G401.6 (cell line): ENCODE measurements at regions not wholly inside any gene's neighbourhood (a gene's known extent, or its start where the extent isn't known, plus 50 kb on each side); places are given as distances from the start of the nearest gene placed in this dataset.

Experiments
- FAIRE-seq: peaks from 2 replicates; lab custom pipeline; 2012; peaks lifted over from hg19 to GRCh38; lab: Jason Lieb, UNC

DNA sequence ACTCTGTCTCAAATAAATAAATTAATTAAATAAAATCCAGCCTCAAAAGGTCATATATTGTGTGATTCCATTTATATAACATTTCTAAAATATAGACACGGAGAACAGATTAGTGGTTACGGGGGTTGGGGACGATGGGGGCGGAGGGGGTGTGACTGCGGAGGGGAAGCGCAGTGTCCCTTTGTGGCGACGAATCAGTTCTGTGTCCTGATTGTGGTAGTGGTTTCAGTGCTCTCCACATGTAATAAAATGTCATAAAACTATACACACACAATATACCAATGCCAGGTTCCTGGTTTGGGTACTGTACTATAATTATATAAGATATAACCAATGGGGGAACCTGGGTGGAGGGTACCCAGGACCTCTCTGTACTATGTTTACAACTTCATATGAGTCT lies 186.4 kb downstream of the ANAPC1 start:
- FAIRE-seq = no peak

DNA sequence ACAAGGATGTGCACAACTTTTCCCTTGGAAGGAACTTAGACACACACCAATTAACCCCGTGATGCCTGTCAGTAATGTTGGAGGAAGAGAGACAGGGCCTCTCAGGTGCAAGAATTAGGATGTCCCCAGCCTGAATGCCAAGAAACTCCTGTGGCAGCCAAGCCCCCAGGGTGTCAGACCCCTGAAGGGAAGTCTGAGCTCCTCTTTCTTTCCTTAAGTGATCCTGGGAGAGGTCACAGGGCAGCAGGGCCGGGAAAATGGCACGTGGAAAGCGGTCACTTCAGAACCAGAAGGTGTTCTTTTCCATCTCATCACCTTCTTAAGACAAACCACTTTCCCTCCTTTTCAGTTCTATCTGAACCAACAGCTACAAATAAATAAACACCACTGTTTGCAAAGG lies 185.9 kb downstream of the ANAPC1 start:
- no peak for FAIRE-seq

DNA sequence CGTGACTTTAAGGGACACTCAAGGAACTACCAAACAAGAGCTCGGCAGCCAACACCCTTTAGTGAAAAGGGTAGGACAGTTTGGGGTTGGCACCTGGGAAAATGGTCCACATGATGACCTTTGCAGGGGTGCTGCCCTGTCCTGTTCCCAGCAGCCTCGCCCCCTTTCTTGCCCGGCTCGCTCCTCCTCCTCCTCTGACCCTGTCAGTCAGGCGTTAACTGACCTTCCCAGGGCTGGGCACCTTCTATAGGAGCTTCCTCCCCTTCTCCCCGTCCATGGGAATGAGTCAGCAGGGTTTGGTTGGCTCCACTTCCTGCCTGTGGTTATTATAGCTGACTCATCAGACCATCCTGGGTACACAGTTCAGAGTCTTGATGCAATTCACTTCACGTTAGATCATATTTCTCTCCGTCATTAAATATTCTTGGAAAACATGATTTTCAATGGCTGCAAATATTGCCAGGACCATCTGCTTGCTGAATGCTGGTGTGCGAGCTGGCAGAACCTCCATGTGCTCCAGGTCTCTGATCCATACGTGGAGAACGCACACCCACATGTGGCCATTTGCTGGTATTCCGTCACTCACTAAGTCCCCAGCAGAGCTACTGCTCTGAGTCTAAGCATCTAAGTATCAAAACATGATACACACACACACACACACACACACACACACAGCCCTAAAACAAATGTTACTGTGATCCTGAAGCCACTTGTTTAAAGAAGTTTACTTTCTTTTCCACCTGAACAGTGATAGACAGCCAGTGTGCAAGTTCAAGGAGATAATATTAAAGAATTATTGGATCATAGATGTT lies 185.0 kb downstream of the ANAPC1 start:
- no peak for FAIRE-seq

DNA sequence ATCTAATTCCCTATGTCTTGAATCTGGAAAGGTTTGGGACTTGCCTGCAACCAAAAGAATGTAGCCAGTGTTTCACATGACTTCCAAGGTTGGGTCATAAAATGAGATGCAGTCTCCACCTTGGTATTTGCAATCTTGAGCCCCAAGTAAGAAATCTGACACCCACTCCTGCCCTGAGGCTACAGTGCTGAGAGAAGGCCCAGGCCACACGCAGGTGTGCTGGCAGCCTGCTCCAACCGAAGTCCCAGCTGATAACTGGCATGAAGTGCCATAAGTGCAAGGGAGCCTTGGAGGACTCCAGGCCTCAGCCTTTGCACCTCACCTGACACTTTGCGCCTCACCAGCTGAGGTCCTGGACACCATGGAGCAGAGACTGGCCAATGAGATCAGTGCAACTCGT lies 182.7 kb downstream of the ANAPC1 start:
- FAIRE-seq = no peak

DNA sequence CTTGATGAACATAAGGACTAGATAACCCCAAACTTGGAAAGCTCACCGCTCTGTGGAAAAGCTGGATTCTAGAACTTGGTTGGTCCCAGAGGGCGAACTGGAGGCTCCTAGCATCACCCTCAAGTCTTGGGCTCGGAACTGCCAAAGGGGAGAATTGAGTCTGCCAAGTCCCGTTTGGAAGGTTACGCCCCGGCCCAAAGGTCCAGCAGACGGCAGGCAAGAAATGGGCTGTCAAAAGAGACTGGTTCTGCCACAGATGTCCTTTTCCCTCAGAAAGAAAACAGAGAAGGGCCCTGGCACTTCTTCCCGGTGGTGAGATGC lies 182.2 kb downstream of the ANAPC1 start:
- no peak for FAIRE-seq

DNA sequence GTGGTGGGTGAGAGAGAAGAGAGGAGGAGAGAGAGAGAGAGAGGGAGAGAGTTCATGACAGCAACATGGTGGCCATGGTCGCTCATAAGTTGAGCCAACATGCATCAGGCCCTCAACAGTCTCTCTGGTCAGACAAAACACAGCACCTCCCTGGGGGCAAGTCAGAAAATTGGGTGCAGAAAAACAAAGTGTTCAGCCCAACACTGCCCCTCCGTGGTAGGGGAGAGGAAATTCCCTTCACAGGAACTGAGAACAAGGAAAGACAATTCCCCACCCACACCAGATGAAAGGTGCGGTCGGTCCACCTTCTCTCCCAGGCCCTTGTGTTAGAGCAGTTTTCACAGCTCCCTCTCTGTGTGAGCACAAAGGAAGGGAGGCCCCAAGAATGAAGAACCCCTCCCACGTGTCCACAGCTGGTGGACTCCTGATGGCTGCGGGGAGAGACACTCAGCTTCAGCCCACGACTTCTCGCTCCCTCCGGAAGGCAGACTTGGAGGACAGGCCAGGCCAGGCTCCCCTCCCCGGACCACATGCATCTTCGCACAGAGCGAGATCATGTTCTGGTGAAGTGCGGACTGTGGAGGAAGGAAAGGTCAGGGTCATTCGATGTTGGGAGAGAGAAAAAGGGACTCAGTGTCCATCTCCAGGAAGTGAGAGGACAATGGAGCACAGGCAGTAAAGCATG lies 181.7 kb downstream of the ANAPC1 start:
- FAIRE-seq = peak; percentile 40

DNA sequence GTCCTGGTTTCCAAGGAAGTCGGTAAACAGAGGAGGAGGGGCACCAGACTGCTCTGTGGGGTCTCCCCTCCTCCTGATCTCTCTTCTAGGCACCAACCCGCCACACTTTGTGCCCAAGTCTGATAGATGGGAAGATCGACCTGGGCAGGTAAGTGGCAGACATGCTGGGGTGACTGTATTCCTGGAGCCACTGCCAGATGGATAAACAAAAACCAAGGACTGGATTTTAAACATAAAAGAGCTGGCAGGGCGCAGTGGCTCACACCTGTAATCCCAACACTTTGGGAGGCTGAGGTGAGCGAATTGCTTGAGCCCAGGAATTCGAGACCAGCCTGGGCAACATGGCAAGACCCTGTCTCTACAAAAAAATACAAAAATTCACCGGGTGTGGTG lies 181.2 kb downstream of the ANAPC1 start:
- FAIRE-seq = no peak

DNA sequence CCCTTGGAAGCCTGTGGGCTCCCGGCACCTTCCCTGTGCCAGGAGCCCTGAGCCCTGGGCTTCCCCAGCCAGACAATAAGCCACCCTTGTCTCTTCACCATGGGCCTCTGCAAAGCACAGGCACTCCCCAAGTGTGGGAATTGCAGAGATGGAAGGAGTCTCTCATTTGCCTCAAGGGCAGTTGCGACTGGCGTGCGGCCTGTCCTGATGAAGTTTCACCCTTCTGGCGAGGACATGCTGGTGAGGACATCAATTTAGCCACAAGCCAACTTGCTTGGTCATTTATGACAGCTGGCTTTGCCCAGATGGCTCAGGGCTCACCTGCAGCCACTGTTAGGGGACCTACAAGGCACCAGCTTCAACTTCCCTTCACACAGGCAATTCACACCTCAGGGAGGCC lies 180.2 kb downstream of the ANAPC1 start:
- FAIRE-seq = no peak

DNA sequence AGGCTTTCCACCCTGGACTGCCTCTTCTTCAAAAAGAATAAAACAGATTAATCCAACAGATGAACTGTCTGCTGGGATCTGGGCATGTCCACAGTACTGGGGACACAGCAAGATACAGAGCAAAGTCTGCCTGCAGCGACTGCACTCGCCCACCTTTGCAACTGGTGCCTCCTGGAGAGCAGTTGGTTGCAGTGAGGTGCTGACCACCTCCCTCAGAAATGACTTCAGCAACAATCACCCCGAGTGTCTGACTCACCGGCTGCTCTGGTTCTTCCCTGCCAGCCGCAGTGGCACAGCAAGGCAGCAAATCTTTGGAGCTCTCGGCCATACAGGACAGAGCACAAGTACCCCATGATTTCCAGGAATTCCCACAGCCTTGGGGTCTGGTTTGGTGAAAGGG lies 179.7 kb downstream of the ANAPC1 start:
- FAIRE-seq = no peak

DNA sequence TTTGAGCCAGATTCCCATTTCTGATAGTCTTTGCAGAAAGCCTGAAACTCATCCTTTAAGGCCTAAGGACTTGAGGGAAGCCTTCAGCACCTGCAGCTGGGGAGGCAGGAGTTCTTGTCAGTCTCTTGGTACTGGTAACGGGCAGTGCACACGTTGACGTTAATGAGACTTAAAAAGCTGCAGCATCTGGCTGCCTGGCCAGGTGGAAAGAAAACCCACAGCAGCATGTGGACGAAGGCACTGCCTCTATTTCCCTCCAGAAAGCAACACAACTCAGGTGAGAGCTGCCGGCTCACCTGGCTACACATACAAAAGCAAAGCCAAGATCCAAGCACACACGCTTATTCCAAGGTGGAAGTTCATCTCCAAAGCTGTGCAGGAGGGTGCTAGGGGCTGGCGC lies 178.8 kb downstream of the ANAPC1 start:
- FAIRE-seq = no peak

DNA sequence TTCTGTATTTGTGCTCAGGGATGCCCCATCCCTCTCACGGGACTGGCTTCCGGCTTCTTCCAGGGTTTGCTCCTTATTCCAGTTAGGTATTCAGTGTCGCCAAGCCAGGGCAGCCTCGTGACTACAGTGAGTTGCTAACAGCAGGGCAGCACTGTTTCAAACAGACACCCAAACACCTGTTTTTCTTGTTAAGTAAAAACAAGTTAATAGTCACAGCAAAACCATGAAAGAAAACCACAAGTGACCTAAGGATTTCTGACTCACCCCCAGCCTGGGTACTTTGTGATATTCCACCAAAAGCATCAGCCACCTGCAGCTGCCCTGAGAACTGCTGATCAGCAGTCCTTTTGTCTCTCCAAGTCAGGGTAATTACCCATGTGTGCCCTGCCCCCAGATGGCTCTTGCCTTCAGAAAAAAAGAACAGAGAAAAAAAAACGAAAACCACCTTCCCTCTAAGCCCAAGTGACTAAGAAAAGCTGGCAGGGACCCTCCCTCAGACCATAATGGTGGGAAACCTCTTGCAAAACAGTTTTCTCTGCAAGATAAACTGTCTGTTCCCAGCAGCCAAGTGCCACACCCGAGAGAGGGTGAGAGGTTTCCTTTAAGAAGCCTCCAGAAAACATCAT lies 178.2 kb downstream of the ANAPC1 start:
- FAIRE-seq = no peak

DNA sequence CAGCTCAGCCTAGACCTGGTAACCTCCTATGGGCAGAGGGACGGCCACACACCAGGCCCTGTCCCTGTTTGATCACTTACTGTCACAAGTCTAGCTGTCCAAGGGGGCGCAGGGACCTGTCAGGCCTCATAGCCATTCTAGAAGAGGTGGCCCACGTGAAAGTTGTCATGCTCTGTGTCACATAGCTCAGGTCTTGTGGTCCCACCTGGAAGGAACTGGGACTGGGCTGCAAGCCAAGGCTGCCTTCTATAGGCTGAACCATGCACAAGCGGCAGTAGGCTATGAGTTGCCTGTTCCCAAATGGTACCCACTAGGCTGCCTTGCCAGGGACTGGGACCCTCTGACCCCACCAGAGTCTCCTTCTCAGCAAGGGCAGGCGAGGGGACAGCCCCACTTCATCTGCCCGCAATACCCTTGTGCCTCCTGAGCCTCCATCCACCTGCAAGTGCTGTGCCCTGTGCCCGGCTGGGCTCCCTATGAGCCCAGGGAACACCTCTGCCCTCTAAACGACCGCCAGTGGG lies 177.5 kb downstream of the ANAPC1 start:
- FAIRE-seq = no peak

DNA sequence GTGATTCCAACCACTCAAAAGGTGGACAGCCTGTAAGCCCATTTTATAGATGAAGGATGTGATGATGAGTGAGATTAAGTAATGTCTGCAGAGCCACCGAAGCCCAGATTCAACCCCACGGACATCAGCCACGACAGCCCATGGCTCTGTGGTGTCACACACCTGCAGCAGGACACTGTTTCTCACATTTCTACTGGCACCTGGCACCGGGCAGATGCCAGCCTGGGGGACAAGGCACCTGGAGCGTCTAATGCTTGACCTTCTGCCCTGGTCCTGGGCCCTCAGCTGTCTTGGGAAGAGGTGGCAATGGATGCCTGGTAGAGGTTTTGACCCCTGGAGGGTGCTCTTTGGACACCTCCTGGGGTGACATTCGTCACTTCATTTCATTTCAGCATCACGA lies 176.3 kb downstream of the ANAPC1 start:
- no peak for FAIRE-seq

DNA sequence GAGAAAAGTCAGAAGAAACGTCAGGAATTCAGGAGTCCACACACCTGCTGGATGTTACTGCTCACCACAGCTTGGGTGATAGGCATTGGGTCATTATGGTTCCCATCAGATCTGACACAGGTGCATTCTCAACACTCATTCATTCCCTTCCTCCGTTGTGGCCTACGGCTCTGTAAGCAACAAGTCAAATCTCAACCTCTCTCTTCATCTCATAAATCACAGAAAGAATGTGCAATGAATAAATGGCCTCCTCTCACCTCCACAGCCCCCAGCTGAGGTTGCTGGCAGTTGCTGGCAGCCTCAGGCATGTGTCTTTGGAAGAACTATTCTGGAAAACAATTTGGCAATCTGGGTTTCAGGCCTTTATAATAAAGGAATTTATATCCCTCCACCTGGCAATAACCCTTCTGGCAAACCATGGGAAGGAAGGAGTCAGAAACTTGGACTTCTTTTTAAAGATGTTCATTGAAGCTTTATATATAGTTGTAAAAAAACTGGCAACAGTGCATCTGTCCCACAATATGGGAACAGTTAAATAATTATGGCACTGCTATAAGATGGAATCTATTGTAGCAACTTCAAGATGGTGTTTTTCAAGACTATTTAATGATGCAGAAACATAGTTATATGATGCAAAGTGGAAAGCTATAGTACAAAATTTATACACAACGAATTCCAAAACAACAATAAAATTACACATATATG lies 175.4 kb downstream of the ANAPC1 start:
- no peak for FAIRE-seq

DNA sequence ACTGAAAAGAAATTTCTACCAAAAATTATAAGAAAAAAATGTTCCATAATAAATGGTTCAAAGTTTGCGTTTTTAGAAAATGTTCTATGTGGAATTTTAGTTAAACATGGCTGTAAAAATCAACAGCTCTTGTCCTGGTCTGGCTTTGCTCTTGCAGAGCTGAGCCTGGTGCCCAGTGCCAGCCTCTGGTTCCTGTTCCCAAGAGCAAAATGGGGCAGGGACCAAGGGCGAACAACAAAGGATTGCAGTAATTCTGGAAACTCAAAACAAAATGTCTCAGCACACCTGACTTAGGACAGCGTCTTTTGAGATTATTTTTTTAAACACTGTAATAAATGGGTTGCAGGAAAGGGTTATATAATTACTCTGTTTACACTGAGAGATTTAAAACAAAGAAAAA lies 174.7 kb downstream of the ANAPC1 start:
- FAIRE-seq = no peak

DNA sequence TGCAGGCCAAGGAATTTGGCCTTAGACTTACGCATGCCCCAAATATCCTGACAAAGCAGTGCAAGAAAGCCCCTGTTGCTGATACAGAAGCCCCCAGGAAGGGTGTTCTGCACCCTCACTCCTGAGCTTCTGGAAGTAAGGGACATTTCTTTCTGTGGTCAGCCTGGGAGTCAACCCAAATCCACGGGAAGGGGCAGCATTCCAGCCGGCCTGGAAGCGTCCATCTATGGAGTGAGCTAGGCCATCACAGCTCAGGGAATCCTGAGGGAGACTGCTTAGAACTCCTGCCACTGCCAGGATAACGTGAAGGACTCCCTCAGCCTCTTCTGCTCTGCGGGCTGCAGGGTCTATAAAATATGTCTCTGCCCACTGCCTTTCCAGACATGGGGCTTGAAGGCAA lies 173.9 kb downstream of the ANAPC1 start:
- FAIRE-seq = no peak

DNA sequence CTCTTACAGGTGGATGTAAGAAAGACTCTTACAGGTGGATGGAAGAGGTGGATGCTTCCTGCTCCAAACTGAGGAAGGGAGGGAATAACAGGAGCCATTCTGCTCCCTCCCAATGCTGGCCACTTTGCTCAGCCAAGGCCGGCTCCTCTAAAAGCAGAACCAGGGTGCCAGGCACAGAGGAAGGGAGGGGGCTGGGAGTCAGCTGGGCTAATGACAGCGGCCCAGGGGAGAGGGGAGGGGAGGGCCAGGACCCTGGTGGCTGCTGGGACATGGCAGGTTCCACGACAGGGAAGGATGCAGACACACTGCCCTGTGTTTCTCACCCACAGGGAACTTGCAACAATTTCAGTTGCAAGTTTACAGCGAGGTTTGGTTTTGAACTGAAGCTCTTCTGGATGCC lies 173.4 kb downstream of the ANAPC1 start:
- FAIRE-seq = no peak

DNA sequence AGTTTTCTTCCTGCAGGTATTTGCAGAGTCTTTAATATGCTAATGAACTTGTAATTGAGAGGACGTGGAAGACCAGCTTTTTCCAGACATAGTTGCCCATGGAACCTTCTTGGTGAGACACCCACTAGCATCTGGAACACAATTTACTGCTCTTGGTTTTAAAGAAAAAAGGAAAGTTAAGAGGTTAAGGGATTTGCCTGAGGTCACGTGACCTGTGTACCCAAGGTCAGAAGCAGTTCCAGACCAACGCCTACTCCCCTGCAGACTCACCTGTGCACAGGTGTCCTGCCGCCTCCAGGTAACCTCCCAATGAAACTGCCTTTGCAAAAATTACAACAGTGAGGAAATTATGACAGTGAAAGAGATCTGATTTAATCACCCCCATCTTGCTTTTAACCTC lies 172.7 kb downstream of the ANAPC1 start:
- FAIRE-seq = no peak

DNA sequence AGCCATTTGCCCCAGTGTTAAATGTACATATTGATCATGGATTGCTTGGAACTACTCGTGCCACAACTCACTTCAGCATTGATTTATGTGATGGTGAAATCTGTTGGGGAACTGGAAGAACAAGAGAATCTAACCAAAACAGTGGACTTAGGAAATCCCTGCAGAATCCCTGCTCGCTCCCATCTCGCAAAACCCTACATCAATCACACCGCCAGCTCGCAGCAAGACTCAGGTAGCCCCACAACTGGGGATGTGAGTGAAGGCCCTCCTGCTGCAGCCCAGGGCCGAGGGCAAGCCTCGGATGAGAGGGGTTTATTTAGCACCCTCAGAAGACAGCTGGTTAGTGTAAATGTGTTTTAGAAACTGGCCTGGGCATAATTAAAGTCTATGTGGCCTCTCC lies 171.6 kb downstream of the ANAPC1 start:
- FAIRE-seq = no peak

DNA sequence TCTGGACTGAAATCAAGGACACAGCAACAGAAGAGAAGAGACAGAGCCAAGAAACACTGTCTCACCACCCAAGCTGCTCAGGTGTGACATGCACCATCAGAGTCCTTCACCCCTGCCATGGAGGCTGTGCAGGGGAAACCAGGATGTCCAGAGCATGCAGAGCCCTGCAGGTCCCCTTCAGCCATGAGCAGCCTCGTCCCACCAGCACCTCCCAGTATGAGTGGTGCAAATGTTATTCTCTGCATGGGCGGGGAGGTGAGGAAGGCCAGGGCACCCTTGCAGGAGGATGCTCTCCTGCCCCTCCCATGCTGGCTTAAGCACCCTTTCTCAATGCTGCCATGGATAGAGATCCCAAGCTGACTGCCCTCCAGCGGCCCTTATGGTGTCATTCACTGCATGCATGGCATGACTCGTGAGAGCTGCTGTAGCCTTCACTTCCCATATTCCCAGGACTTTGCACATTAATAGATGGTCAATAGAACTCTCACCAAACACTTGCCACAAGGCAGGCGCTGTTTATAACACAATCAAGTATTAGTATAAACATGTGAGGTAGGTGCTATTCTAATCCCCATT lies 171.0 kb downstream of the ANAPC1 start:
- no peak for FAIRE-seq

DNA sequence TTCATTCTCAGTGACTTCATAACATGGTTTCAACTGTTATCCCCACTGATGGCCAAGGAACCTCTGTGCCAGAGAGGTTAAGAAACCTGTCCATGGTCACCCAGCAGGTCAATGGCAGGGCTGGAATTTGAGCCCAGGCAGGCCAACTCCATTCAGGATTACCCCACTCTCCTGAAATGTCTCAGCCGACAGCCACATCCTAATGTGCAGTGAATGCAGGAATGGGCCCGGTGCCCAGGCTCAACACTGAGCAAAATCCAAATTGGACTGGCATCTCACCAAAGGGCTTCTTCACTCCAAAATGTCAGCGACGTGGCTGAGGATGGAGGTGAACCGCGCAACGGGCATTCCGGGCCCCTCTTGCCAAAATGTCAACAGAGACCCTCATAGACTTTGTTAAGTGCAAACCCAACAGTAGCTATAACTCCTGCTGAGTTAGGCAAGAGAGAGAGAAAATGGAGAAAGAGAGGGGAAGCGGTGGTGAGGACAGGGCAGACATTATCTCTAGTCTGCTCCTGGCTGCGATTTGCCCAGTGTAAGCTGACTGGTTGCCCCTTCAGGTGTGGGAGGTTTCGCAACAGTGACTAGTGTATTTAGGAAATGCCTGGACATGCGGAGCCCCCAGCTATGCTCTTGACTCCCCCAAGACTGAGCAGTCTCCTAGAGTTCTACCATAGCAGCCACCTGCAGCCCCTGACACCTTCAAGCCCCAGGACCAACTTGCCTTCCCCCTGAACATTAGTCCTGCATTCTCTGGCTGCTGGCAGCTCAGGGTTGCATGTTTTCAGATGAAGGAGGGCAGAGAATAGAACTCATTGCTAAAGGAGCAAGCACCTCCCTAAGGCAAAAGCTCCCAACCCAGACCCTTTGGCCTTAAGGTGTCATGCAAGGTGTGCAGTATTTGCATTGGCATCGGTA lies 167.7 kb downstream of the ANAPC1 start:
- no peak for FAIRE-seq
